ENCODE measurements at regions not wholly inside any gene's neighbourhood (a gene's known extent, or its start where the extent isn't known, plus 50 kb on each side); places are given as distances from the start of the nearest gene placed in this dataset.
"Not testable (repeated sequence)": the region's sequence is repeated elsewhere in the genome, so short reads cannot be mapped to it uniquely, and the experiment has no call there.

DNA sequence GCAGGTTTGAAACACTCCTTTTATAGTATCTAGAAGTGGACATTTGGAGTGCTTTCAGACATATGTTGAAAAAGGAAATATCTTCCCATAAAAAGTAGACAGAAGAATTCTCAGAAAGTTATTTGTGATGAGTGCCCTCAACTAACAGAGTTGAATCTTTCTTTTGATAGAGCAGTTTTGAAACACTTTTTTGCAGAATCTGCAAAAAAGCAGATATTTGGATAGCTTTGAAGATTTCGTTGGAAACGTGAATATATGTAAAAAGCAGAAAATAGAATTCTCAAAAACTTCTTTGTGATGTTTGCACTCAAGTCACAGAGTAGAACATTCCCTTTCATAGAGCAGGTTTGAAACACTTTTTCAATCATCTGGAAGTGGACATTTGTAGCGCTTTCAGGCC, 676.4 kb upstream of the ZNF337 start:
- DNase-seq (ENCODE audit: low read depth in 1 of 2, low spot score in 1 of 2) = not testable (repeated sequence)

DNA sequence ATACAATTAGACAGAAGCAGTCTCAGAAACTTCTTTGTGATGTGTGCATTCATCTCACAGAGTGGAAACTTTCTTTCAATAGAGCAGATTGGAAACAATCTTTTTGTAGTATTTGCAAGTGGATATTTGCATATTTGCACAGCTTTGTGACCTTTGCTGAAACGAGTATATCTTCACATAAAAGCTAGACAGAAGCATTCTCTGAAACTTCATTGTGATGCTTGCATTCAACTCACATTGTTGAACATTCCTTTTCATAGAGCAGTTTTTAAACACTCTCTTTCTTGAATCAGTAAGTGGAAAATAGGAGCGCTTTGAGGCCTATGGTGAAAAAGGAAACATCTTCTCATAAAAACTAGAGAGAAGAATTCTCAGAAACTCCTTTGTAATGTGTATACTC, 657.9 kb upstream of the ZNF337 start:
- DNase-seq (ENCODE audit: low read depth in 1 of 2, low spot score in 1 of 2) = no peak

DNA sequence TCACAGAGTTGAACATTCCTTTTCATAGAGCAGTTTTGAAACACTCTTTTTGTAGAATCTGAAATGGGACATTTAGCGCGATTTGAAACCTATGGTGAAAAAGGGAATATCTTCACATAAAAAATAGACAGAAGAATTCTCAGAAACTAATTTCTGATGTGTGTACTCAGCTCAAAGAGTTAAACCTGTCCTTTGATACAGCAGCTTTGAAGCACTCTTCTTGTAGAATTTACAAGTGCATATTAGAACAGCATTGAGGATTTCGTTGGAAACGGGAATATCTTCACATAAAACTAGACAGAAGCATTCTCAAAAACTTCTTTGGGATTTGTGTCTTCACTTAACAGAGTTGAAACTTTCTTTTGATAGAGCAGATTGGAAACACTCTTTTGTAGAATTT, 650.7 kb upstream of the ZNF337 start:
- no peak for DNase-seq (ENCODE audit: low read depth in 1 of 2, low spot score in 1 of 2)

DNA sequence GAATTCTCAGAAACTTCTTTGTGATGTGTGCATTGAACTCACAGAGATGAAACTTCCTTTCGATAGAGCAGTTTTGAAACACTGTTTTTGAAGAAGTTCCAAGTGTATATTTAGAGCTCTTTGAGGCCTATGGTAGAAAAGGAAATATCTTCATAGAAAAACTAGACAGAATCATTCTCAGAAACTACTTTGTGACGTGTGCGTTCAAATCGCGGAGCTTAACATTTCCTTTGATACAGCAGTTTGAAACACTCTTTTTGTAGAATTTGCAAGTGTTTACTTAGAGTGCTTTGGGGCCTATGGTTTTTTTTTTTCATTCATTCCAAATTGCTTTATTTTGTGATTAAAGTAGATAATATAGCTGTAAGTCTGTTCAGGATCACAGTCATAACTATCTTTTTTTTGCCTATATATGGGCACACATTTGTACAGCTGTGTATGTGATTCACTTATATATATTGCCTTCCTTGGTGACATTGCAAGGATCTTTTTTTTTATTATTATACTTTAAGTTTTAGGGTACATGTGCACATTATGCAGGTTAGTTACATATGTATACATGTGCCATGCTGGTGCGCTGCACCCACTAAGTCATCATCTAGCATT, 643.9 kb upstream of the ZNF337 start:
- not testable (repeated sequence) for DNase-seq (ENCODE audit: low read depth in 1 of 2, low spot score in 1 of 2)

DNA sequence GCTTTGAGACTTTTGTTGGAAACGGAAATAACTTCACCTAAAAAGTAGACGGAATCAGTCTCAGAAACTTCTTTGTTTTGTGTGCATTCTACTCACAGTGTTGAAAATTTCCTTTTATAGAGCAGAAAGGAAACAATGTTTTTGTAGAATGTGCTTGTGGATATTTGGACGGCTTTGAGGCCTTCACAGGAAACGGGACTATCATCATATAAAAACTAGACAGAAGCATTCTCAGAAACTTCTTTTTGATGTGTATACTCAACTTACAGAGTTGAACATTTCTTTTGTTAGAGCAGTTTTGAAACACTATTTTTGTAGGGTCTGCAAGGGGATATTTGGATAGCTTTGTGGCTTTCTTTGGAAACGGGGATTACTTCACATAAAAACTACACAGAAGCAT, 627.5 kb upstream of the ZNF337 start:
- no peak for DNase-seq (ENCODE audit: low read depth in 1 of 2, low spot score in 1 of 2)

DNA sequence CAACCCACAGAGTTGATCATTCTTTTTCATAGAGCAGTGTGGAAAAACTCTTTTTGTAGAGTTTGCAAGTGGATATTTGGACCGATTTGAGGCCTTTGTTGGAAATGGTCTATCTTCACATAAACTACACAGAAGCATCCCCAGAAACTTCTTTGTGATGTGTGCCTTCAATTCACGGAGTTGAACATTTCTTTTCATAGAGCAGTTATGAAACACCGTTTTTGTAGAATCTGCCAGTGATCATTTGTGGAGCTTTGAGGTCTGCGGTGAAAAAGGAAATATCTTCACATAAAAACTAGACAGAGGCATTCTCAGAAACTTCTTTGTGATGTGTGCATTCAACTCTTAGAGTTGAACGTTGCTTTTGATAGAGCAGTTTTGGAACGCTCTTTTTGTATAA, 618.4 kb upstream of the ZNF337 start:
- no peak for DNase-seq (ENCODE audit: low read depth in 1 of 2, low spot score in 1 of 2)

DNA sequence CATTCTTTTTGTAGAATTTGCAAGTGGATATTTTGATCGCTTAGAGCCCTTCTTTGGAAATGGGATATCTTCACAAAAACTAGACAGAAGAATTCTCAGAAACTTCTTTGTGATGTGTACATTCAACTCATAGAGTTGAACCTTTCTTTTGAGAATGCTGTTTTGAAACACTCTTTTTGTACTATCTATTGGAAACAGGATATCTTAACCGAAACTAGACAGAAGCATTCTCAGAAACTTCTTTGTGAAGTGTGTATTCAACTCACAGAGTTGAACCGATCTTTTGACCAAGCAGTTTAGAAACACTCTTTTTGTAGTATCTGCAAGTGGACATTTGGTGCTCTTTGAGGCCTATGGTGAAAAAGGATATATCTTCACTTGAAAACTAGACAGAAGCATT, 613.1 kb upstream of the ZNF337 start:
- DNase-seq (ENCODE audit: low read depth in 1 of 2, low spot score in 1 of 2) = not testable (repeated sequence)

DNA sequence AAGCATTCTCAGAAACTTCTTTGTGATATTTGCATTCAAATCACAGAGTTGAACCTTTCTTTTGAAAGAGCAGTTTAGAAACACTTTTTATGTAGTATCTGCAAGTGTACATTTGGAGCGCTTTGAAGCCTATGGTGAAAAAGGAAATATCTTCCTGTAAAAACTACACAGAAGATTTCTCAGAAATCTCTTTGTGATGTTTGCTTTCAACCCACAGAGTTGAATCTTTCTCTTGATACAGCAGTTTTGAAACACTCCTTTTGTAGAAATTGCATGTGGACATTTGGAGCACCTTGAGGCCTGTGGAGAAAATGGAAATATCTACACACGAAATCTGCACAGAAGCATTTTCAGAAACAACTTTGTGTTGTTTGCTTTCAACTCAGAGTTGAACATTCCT, 612.3 kb upstream of the ZNF337 start:
- DNase-seq (ENCODE audit: low read depth in 1 of 2, low spot score in 1 of 2) = no peak

DNA sequence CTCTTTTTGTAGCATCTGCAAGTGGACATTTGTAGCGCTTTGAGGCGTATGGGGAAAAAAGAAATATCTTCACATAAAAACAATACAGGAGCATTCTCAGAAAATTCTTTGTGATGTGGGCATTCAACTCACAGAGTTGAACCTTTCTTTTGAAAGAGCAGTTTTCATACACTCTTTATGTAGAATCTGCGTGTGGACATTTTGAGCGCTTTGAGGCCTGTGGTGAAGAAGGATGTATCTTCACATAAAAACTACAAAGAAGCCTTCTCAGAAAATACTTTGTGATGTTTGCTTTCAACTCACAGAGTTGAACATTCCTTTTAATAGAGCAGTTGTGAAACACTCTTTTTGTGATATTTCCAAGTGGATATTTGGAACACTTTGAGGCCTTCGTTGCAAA, 598.4 kb upstream of the ZNF337 start:
- no peak for DNase-seq (ENCODE audit: low read depth in 1 of 2, low spot score in 1 of 2)

DNA sequence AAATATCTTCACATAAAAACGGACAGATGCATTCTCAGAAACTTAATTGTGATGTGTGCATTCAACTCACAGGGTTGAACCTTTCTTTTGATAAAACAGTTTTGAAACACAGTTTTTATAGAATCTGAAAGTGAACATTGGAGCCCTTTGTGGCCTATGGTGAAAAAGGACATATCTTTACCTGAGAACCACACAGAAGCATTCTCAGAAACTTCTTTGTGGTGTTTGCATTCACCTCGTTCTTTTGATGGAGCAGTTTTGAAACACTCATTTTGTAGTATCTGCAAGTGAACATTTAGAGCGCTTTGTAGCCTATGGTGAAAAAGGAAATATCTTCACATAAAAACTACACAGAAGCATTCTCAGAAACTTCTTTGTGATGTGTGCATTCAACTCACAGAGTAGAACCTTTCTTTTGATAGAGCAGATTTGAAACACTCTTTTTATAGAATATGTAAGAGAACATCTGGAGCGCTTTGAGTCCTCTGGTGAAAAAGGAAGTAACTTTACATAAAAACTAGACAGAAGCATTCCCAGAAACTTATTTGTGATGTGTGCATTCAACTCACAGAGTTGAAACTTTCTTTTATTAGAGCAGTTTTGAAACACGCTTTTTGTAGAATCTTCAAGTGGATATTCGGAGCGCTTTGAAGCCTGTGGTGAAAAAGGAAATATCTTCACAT, 591.9 kb upstream of the ZNF337 start:
- DNase-seq (ENCODE audit: low read depth in 1 of 2, low spot score in 1 of 2) = not testable (repeated sequence)

DNA sequence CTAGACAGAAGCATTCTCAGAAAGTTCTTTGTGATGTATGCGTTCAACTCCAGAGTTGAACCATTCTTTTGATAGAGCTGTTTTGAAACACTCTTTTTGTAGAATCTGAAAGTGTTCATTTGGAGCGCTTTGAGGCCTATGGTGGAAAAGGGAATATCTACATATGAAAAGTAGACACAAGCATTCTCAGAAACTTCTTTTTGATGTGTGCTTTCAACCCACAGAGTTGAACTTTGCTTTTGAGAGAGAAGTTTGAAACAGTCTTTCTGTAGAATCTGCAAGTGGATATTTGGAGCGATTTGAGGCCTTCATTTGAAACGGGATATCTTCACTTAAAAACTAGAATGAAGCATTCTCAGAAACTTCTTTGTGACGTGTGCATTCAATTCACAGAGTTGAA, 582.6 kb upstream of the ZNF337 start:
- DNase-seq (ENCODE audit: low read depth in 1 of 2, low spot score in 1 of 2) = no peak

DNA sequence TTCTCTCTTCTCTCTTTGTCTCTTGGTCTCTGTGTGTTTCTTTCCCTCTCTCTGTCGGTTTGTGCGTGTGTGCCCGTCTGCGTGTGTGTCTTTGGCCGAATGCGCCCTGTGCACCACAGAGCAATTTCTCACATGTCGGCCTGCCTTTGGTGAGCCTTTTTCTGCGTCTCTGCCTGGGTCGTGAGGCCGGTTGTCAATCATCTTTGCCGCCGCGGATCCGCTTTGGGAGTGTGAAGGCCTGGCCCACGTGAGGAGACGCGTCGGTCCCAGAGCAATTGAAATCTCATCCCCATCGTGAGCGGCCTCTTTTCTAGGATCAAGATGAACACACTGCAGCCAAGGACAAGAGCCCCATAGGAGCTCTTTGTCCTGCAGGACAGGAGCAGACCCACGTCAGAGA, 580.7 kb upstream of the ZNF337 start:
- no peak for DNase-seq (ENCODE audit: low read depth in 1 of 2, low spot score in 1 of 2)

DNA sequence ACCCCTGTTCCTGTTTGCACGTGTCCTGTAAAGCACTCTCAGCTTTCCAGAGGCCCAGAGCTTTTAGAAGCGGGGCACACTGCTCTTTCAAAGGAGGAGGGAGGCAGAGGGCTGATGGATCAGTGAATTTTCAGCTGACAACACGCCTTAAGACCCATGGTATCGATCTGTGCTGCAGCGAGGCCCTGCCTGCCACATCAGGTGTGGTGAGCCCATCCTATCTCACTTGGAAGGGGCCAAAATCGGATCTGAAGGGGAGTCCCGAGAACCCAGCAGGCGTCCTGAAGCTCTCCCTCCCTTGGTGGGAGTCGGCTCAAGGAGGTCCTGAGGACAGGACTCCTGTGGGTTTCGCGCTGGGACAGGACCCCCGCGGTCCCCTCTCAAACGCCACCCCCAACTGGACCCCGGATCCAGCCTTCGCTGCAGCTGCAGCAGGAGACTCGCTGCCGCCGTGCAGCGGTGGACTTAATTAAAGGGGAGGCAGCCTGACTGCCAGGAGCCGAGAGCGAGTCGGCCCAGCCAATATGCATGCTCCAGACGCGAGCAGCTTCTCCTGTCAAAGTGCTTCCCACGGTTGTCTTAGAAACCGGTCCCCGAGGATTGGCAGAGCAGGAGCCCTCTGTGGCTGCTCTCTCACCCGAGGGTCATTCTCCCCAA, 580.0 kb upstream of the ZNF337 start:
- no peak for DNase-seq (ENCODE audit: low read depth in 1 of 2, low spot score in 1 of 2)

DNA sequence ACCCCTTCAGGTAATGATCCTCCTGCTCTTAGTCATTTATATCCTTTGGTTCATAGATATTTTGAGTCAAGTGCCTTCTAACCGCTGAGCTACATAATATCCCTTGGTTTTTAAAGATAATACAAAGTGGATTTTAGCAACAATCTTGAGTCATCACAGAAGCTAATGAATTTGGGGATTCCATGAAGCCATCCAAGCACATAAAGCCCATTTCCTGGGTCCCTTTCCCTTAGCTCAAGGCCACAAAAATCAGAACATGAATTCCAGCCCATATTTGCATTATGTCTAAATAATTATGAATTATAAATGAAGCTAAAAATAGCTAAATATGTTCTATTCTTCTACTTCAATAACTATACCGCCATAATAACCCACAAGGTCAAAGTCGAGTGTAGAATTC, 572.1 kb upstream of the ZNF337 start:
- DNase-seq (ENCODE audit: low read depth in 1 of 2, low spot score in 1 of 2) = not testable (repeated sequence)

DNA sequence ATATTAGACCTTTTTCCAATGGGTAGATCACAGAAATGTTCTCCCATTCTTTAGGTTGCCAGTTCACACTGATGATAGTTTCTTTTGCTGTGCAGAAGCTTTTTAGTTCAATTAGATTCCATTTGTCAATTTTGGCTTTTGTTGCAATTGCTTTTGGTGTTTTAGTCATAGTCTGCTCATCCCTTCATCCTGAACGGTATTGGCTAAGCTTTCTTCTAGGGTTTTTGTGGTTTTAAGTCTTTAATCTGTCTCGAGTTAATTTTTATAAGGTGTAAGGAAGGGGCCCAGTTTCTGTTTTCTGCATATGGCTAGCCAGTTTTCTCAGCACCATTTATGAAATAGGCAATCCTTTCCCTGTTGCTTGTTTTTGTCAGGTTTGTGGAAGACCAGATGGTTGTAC, 564.3 kb upstream of the ZNF337 start:
- not testable (repeated sequence) for DNase-seq (ENCODE audit: low read depth in 1 of 2, low spot score in 1 of 2)

DNA sequence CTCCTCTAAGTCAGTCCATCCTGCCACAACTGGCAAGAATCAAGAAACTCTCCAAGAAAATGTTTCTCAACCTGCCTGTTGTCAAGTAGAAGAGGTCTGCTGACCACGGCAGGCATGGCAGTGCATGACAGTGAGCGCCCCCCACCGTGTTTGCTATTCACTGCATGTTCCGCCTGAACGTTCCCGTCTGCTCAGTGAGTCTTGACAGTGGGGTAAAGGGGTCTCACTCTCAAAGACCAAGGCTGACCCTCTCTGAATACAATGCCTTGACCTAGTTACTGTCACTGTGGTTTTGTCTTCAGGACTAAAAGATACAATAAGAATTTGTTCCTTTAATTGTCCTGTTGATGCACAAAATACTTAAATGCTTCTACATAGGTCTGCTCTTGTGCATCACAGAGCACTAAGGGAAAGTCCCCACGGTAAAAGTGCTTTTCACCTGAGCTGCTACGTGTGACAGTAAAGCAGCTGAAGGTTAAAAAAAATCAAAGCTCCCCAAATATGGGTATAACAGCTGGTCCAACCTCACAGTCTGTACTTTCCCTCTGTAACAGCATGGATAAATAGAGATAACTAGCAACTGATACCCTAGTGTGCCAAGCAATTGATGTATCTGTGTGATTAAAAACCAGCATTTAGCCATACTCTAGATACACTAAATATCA, 555.8 kb upstream of the ZNF337 start:
- DNase-seq (ENCODE audit: low read depth in 1 of 2, low spot score in 1 of 2) = not testable (repeated sequence)

DNA sequence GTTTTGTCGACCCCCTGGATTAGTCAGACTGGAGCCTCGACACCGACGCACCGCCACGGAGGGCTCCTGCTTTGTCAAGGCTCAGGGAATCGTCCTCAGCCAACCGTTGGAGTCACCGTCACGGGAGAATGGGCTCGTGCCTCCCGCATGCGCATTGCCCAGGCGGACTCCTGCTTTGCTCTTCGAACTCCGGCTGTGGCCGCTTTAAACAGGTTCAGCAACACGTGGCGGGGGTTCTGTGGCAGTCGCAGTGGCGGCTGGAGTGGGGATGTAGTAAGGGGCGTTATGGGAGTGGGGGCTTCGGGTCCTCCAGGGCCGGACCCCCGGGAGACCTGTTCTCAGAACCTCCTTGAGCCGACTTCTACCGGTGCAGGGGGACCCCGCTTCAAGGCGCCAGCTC, 554.7 kb upstream of the ZNF337 start:
- DNase-seq (ENCODE audit: low read depth in 1 of 2, low spot score in 1 of 2) = not testable (repeated sequence)

DNA sequence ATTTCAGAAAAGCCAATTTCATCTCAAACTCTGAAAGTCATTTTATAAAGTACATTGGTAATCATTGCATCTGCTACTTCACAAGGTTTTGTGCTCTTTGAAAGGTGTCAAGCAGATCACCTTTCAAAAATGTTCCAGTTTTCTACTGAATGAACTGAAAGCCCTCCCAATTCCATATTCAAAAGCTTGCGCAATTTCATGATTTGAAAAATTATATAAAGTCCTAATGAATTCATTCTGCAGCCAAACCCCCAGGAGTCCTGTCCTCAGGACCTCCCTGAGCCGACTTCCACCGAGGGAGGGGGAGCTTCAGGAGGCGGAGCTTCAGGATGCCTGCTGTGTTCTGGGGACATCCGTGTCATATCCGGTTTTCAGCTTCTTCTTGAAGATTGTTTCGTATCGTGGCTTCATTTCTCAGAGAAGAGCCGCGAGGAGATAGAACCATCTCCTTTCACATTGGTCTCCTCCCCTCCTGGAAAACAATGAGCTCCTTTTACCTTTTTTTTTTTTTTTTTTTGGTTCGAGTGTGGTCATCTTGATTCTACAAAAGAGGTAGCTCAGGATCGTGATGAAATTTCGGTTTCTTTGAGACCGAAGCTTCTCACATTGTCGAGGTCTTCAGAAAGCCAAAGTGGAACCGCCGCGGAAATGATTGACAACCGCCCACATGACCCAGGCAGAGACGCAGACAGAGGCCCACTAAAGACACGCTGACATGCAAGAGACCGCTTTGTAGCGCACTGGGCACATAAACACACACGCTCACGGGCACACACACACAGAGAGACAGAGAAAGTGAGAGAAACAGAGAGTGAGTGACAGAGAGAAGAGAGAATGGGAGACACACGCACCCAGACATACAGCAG, 553.8 kb upstream of the ZNF337 start:
- DNase-seq (ENCODE audit: low read depth in 1 of 2, low spot score in 1 of 2) = not testable (repeated sequence)

DNA sequence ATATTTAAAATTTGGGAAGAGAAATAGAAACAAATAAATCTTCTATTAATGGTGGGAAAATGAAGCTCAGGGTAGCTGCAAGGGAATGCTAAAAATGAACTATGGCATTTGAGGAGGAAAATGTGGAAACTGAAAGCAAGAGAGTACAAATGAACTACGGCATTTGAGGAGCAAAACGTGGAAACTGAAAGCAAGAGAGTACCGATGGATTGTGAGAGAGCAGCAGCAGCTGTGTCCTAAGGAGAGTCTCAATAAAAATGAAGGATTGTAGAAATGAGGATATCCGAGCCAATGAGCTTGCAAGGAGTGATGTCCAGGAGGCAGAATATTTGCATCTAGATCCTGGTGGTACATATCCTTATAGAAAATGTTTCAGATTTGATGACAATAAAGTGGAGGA, 547.1 kb upstream of the ZNF337 start:
- DNase-seq (ENCODE audit: low read depth in 1 of 2, low spot score in 1 of 2) = no peak

DNA sequence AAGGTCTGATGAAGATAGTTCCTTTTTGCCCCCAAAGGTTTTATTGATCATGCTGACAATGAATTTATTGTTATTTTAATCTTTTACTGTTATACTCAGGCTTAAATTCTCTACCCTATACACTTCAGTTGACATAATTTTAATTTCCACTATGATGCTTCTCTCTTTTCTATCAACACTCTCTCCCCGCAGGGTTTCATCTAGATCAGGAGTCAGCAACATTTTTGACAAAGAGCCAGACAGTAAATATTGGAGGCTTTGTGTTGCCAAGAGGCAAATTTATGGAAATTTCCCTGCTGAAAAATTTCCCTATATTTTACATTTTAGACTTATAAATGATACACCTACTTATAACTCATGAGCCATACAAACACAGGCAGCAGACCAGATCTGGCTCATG, 524.0 kb upstream of the ZNF337 start:
- not testable (repeated sequence) for DNase-seq (ENCODE audit: low read depth in 1 of 2, low spot score in 1 of 2)

DNA sequence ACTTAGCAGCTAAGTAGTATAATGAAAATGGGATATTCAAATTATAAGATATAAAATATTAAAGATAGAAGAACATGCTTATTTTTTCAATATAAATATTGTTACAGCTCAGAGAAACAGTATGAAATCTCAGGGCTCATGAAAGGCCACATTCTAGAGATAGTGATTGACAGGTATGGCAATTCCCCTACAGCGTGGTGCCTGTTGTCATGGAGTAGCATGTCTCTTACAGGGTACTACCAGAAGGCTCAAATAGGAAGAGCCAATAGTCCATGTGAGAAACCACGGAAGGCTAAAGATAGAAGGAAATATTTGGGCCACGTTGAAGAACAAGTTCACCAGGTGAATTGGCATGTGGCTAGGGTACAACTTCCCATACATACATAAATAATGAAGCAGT, 522.9 kb upstream of the ZNF337 start:
- DNase-seq (ENCODE audit: low read depth in 1 of 2, low spot score in 1 of 2) = not testable (repeated sequence)
